Left renal pelvis (tissue), 4 donors: ENCODE measurements at regions not wholly inside any gene's neighbourhood (a gene's known extent, or its start where the extent isn't known, plus 50 kb on each side); places are given as distances from the start of the nearest gene placed in this dataset.
"Not testable (repeated sequence)": the region's sequence is repeated elsewhere in the genome, so short reads cannot be mapped to it uniquely, and the experiment has no call there.

Experiments used
- DNase-seq, 4 donors: peaks; one replicate each; pipeline ENCODE4 v3.0.0-alpha.2; 2013; ENCODE audit warnings: low read depth in 4 of 4, low spot score in 3 of 4

DNA sequence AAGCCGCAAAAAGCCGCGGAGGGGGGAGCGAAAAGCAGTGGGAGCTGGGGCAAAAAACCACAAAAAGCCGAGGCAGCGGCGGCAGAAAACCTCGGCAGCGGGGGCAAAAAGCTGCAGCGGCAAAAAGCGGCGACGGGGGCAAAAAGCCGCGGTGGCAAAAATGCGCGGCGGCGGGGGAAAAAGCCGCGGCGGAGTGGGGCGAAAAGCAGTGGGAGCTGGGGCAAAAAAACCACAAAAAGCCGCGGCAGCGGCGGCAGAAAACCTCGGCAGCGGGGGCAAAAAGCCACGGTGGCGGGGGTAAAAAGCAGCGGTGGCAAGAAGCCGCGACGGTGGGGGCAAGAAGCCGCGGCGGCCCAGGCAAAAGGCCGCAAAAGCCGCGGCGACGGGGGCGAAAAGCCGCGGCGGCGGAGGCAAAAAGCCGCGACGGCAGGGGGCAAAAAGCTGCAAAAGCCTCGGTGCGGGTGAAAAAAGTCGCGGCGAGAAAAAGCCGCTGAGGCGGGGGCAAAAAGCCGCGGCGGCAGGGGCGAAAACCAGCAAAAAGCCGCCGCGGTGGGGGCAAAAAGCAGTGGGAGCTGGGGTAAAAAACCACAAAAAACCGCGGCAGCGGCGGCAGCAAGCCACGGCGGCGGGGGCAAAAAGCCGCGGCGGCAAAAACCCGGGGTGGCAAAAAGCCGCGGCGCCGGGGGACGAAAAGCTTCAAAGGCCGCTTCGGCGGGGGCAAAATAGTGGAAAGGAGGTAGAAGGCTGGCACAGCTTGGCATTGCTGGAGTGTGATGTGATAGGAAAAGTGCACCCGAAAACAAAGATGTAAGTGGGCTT lies 135.9 kb downstream of the ZNF92 start:
- no peak for DNase-seq

DNA sequence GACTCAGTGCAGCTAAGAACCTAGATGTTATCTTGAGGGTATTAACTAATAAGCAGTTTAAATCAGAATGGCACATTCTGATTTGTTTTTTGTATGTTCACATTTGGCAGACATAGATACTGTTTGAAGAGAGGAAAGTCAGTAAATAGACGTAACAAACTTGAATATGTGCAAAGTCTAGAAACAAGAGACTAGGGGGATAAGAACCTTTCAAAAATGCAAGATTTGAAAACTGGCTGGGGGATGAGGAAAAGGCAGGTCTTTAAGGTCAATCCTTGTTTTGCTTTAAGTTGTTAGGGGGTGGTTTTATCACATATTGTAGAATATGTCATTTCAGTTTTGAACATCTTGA lies 136.5 kb downstream of the ZNF92 start:
- DNase-seq, result not testable (repeated sequence)

GRCh38 chr7:65519751-65520150 lies 146.1 kb downstream of the ZNF92 start:
- not testable (repeated sequence) for DNase-seq

DNA sequence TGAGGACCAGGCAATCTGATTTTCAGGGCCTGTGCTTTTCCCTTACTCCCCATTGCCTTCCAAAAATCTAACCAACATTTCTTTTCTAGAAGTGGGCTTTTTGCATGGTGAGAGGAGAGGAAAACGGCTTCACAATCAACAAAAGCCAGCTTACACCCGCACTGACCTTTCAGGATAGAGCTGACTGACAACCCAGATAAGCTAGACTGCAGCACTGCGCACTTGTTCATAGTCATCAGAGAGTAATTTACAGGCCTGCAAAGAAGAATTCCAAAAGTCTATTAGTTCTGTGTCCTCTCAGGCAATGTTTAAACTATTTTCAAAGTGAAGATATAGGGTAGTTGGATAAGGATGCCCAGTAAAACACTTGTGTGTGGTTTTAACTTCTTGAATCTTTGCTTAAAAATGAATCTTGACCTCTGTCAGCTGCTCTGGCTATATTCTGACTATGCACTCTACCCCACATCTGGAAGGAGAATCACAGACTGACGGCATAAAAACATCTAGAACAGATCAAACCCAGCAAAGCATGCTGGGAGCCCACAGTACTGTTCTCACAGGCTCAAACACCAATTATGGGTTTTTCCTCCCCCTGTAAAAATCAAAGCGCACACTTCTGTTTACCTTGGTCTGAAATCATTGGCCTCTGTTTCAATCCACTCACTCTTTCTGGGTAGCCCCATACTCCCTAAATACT lies 172.0 kb downstream of the ZNF92 start:
- not testable (repeated sequence) for DNase-seq

- not testable (repeated sequence) for DNase-seq
These were observed 176.2 kb downstream of the ZNF92 start for GRCh38 chr7:65549589-65550443.

DNA sequence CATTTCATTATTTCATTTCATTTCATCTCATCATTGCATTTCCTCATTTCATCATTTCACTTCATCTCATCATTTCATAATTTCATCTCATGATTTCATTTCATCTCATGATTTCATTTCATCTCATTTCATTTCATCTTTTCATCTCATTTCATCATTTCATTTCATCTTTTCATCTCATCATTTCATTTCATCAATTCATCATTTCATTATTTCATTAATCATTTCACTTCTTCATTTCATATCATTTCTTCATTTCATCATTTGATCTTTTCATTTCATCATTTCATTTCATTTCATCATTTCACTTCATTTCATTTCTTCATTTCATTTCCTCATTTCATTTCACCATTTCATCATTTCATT lies 176.8 kb downstream of the ZNF92 start:
- DNase-seq, result not testable (repeated sequence)

DNA sequence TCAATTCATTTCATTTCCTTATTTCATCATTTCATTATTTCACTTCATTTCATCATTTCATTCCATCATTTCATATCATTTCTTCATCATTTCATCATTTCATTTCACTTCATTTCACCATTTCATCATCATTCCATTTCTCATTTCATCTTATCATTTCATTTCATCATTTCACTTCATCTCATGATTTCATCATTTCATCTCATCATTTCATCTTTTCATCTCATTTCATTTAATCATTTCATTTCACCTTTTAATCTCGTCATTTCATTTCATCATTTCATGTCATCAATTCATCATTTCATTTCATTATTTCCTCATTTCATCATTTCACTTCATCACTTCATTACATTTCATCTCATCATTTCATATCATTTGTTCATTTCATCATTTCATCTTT lies 177.4 kb downstream of the ZNF92 start:
- not testable (repeated sequence) for DNase-seq

- DNase-seq, result not testable (repeated sequence)
These were observed 181.2 kb downstream of the ZNF92 start for GRCh38 chr7:65554553-65555476.

GRCh38 chr7:65558584-65558983 lies 184.9 kb downstream of the ZNF92 start:
- DNase-seq, result not testable (repeated sequence)

GRCh38 chr7:65561786-65562372 lies 188.2 kb downstream of the ZNF92 start:
- DNase-seq, result not testable (repeated sequence)

- DNase-seq, result not testable (repeated sequence)
These were observed 188.9 kb downstream of the ZNF92 start for GRCh38 chr7:65562522-65562921.

- not testable (repeated sequence) for DNase-seq
These were observed 189.7 kb downstream of the ZNF92 start for GRCh38 chr7:65563333-65563732.

DNA sequence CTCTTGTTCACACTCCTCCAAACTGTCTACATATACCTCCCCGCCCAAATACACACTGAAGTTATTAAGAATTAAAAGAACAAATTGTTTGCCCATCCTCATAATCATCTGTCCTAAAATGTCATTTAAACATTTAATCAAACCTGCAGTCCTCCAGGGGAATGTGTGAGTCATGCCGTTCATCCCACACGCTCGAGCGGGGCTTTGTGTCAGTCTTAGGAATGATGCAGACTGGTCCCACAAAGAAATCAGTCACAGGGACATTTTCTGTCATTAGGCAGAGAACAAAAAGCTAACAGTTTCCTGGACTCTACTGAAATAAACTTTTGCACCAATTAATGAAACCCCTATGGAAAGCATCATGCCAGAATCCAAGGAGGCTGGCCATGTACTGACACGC lies 194.6 kb downstream of the ZNF92 start:
- DNase-seq, result not testable (repeated sequence)

GRCh38 chr7:65570990-65571389 lies 197.3 kb downstream of the ZNF92 start:
- not testable (repeated sequence) for DNase-seq

GRCh38 chr7:65572581-65572980 lies 198.9 kb downstream of the ZNF92 start:
- DNase-seq, result not testable (repeated sequence)

- not testable (repeated sequence) for DNase-seq
These were observed 202.7 kb downstream of the ZNF92 start for GRCh38 chr7:65576370-65576769.

GRCh38 chr7:65582518-65583119 lies 209.0 kb downstream of the ZNF92 start:
- DNase-seq, result not testable (repeated sequence)

DNA sequence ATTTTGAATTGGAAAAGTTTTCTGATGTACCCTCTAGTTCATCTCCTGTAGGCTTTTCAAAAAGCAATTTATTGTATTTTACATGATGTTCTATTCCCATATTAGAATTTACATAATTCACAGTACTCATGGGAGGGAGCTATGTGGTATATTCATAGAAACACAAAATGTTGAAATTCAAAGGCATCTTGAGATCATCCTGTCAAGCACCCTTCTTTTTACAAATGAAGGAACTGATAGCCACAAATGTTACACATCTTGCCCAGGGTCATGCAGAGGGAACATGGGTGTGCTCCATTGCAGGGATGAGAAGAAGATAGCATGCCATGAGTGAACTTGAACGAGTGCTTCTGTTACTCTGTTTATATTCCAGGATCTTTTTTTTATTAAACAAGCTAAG lies 228.8 kb downstream of the ZNF92 start:
- not testable (repeated sequence) for DNase-seq

DNA sequence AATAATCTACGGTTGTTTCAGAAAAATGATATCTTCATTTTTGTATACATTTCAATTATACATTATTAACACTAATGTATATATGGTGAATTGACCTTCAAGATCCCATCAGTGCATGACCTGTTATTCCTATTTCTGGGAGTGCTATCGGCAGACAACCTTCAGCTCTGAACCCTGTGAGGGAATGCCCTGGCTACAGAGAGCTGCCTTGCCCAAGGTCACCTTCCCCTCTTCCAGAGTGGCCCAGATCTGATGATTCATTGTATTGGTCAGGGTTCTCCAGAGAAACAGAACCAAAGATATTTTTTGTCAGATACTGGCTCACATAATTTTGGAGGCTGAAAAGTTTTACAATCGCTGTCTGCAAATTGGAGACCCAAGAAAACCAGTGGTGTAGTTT lies 235.5 kb downstream of the ZNF92 start:
- no peak for DNase-seq
